Pancreas (tissue), 10 donors: ENCODE measurements at regions not wholly inside any gene's neighbourhood (a gene's known extent, or its start where the extent isn't known, plus 50 kb on each side); places are given as distances from the start of the nearest gene placed in this dataset.

Experiments used
- ATAC-seq, 4 donors: fragments of 200-7000 bp; cut with Tn5 transposase; one replicate each; pipeline versions ENCODE4 v1.8.0 to v1.9.1; 2020; ENCODE audit warnings: mild to moderate bottlenecking in 4 of 4, moderate library complexity in 4 of 4
- DNase-seq, 6 donors: peaks; one replicate each; pipeline ENCODE4 v3.0.0-alpha.2; 2020
- FAIRE-seq: peaks from 2 replicates; lab custom pipeline; 2012; peaks lifted over from hg19 to GRCh38; lab: Jason Lieb, UNC
- H3K27ac ChIP-seq, 4 donors: fragments of 200-600 bp; sonication (generic); 1 replicate in 3 of 4; 2 replicates in 1 of 4; pipeline versions ENCODE4 v1.5.0 to v1.8.0; 2020
- H3K27me3 ChIP-seq, 4 donors: fragments of 200-600 bp; one replicate each; pipeline ENCODE4 v1.8.0; 2021
- H3K36me3 ChIP-seq, 3 donors: fragments of 200-600 bp; sonication (generic) in 1 of 3; one replicate each; pipeline versions ENCODE4 v1.5.0 to v1.8.0; 2020 to 2021
- H3K4me1 ChIP-seq, 3 donors: fragments of 200-600 bp; one replicate each; pipeline ENCODE4 v1.8.0; 2021
- H3K4me3 ChIP-seq, 4 donors: fragments of 200-600 bp; sonication (generic) in 2 of 4; one replicate each; pipeline versions ENCODE4 v1.5.0 to v1.8.0; 2020 to 2021
- H3K9me3 ChIP-seq, 4 donors: fragments of 200-600 bp; one replicate each; pipeline ENCODE4 v1.8.0; 2021
- CTCF ChIP-seq, 4 donors: fragments of 200-600 bp; sonication (generic) in 3 of 4; IDR thresholded peaks; one replicate each; pipeline versions ENCODE4 v1.5.0 to v1.8.0; 2021; ENCODE audit warnings: antibody characterized with exemption in 4 of 4
- WGBS, 2 donors: extraction: QIAGEN DNeasy Blood & Tissue Kit; methylation state at CpG; one replicate each; pipeline ENCODE4 v1.1.7; 2013; 5-methylcytosine and 5-hydroxymethylcytosine counted together
- intact Hi-C, 3 donors: fragments of 100-400 bp; cut with DNase I; formaldehyde crosslinking; loops; one replicate each; pipeline versions ENCODE4 v1.11.1 to v1.14.2; 2022
- donor health status: healthy with polysubstance abuse.
- donor health status: DM: no; HTN: no; CAD: no; lungs with moderate emphysema.
- donor health status: DM: no; HTN: no; CAD: no.
- donor health status: control.
- donor health status: control.
- donor health status: Bipolar disorder and iron deficiency.
- donor health status: DM: yes; HTN: yes; CAD: no.
- donor health status: DM: no; HTN: no; CAD: no.
- donor health status: DM: no; HTN: no; CAD: no.
- donor health status: DM: yes; HTN: yes; CAD: no.

DNA sequence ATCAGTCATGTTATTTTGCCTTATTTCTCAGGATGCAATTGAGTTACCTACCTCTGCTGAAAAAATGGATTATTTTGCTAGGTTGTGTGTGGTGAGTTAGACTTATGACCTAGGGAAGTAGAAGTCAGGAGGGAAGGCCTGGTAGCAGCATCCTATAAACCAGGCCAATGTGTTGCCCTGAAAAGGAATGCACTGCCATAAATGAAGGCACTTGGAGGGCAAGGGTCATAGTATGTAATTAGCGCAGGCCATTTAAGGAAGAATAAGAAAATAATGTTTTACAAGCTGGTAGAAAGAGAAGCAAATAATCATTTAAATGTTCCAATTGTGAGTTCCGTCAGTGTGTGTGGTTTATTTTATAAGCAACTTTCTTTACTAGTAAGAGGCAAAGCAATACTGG is 698.8 kb downstream of the KCNJ2 start:
- peaks cover 6 to 13% (median 8%) of the 10 kb centered on the region in 3 donors for H3K4me1 ChIP-seq
- FAIRE-seq, result no peak
- no peak for TF ChIP-seq CTCF (IDR thresholded peaks at IDR 0.05)
- intact Hi-C loops, result no loop called here
- H3K9me3 ChIP-seq, result no peaks in the 10 kb centered on the region
- no peak overlapping the region for H3K27ac ChIP-seq
- H3K4me3 ChIP-seq, result no peak overlapping the region
- H3K27me3 ChIP-seq, result no peaks in the 10 kb centered on the region
- H3K36me3 ChIP-seq, result no peaks in the 10 kb centered on the region
- 91 to 92% methylated on average over 2 of the region's 2 CpGs for WGBS, 2 donors
- no peak for ATAC-seq
- DNase-seq, result no peak

- Histone ChIP-seq H3K4me1 (peaks cover 6 to 13% (median 8%) of the 10 kb centered on the region in 3 donors), H3K4me3 (no peak overlapping the region), H3K27me3 (no peaks in the 10 kb centered on the region), H3K27ac (no peak overlapping the region), H3K36me3 (no peaks in the 10 kb centered on the region), H3K9me3 (no peaks in the 10 kb centered on the region)
- no peak for FAIRE-seq
- WGBS, 2 donors, result 69 to 79% methylated on average over 2 of the region's 2 CpGs
- DNase-seq, result no peak
- ATAC-seq, result no peak
- intact Hi-C loops, result no loop called here
- TF ChIP-seq CTCF (IDR thresholded peaks at IDR 0.05), result no peak
Measured at GRCh38 chr17:70869402-70870085, 700.2 kb downstream of the KCNJ2 start.

DNA sequence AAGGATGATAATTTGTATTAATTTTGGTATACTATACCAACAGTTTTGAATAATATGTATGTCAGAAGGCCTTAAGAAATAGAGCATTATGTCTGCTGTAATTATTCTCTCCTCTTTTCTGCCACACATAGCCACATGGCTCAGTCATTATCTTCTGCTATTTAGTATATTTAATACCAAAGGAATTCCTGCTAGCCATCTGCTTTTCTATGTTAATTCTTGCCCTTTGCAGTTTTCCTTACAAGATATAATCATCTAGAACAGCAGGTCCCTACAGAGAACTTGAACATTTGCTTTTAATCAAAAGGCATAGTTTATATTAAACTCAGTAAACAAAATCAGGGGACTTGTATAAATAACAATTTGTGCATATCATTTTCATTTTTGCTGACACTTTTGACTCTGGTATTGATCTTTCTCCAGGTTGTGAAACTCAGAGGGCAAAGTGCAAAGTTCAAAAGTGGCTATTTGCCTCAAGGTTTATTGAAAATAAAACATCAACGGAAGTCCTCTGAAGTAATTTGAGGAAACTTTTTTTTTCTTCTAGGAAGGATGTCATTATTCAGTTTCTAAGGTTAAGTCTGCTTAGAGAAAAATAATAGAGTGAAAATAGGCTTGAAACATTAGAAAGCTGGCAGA is 702.0 kb downstream of the KCNJ2 start:
- no peaks in the 10 kb centered on the region for H3K27me3 ChIP-seq
- H3K27ac ChIP-seq, result no peak overlapping the region
- WGBS, 2 donors, result 0 to 5% methylated on average over 1 of the region's 1 CpG
- H3K4me1 ChIP-seq, result peaks cover 6 to 13% (median 8%) of the 10 kb centered on the region in 3 donors
- ATAC-seq, result no peak
- no peak for FAIRE-seq
- no peak for DNase-seq
- no peak overlapping the region for H3K4me3 ChIP-seq
- no peak for TF ChIP-seq CTCF (IDR thresholded peaks at IDR 0.05)
- H3K36me3 ChIP-seq, result no peaks in the 10 kb centered on the region
- intact Hi-C loops, result no loop called here
- H3K9me3 ChIP-seq, result no peaks in the 10 kb centered on the region

DNA sequence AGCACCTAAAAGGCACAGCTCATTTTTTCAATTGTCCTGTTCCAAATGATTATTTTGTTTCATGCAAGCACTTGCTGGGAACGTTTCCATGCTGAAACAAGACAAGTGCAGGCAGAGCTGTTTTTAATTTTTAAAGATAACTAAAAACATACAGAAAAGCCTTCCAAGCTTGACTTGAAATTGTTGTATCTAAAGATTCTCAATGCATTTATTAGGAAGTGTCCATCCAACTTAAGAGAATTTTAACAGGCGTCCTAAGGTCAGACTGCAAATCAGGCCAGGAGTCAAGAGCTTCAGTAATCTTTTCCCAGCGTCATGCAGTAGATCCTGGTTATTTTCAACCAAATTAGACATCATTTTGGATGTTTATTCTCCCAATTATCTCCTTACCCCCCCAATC is 702.8 kb downstream of the KCNJ2 start:
- intact Hi-C loops, result no loop called here

More for the DNA sequence above, 702.8 kb downstream of the KCNJ2 start:
- Histone ChIP-seq H3K27me3 (no peaks in the 10 kb centered on the region), H3K27ac (no peak overlapping the region), H3K4me3 (no peak overlapping the region), H3K9me3 (no peaks in the 10 kb centered on the region), H3K4me1 (peaks cover 6 to 13% (median 8%) of the 10 kb centered on the region in 3 donors), H3K36me3 (no peaks in the 10 kb centered on the region)
- ATAC-seq (no peak), FAIRE-seq (no peak), DNase-seq (no peak)
- no peak for TF ChIP-seq CTCF (IDR thresholded peaks at IDR 0.05)
- 54 to 55% methylated on average over 3 of the region's 3 CpGs for WGBS, 2 donors
